Caco-2 (cell line): ENCODE measurements at regions not wholly inside any gene's neighbourhood (a gene's known extent, or its start where the extent isn't known, plus 50 kb on each side); places are given as distances from the start of the nearest gene placed in this dataset.

Experiments used
- BruUV-seq: library from RNA; stranded (reverse); fragments of 400-500 nt; replicated peaks from 2 replicates; lab custom pipeline; 2021; lab: Mats Ljungman, UMichigan
- CTCF ChIA-PET: fragments of 300-600 bp; sonication (Branson Sonifier 250); formaldehyde crosslinking; loops from one replicate; lab custom pipeline; 2022; ENCODE audit warnings: antibody characterized with exemption; lab: Charles Lee
- POLR2A ChIA-PET: fragments of 300-600 bp; sonication (Branson Sonifier 250); formaldehyde crosslinking; loops from one replicate; lab custom pipeline; 2022; ENCODE audit warnings: antibody characterized with exemption; lab: Charles Lee
- DNase-seq, 2 experiments: peaks; one replicate each; pipeline versions ENCODE4 v3.0.0 to v3.0.0-alpha.2; 2020 to 2022
- H3K27me3 ChIP-seq: replicated peaks from 2 replicates; pipeline ENCODE4 v1.6.0; 2011; ENCODE audit warnings: low read length; ENCODE audit not compliant: control insufficient read depth, insufficient read depth
- H3K36me3 ChIP-seq: 2 replicates; pipeline ENCODE4 v1.5.1; 2011; ENCODE audit warnings: low read length; ENCODE audit not compliant: control insufficient read depth, insufficient read depth
- H3K4me1 ChIP-seq: fragments of 250-450 bp; sonication (Bioruptor Pico); 2 replicates; pipeline ENCODE4 v1.5.1; 2020; ENCODE audit warnings: mild to moderate bottlenecking
- H3K4me3 ChIP-seq: 2 replicates; pipeline ENCODE4 v1.5.1; 2011; ENCODE audit warnings: low read depth, mild to moderate bottlenecking, control low read depth, low read length
- H3K9me3 ChIP-seq: fragments of 250-450 bp; sonication (Bioruptor Pico); 2 replicates; pipeline ENCODE4 v1.5.1; 2020; ENCODE audit warnings: mild to moderate bottlenecking, moderate library complexity
- H3K27ac Mint-ChIP-seq: one replicate; pipeline ENCODE4 v1.8.0; 2022; ENCODE audit warnings: mixed read lengths; ENCODE audit not compliant: unreplicated experiment
- H3K27me3 Mint-ChIP-seq: one replicate; pipeline ENCODE4 v1.8.0; 2022; ENCODE audit warnings: mixed read lengths; ENCODE audit not compliant: insufficient read depth, unreplicated experiment
- H3K36me3 Mint-ChIP-seq: one replicate; pipeline ENCODE4 v1.8.0; 2022; ENCODE audit warnings: mild to moderate bottlenecking, mixed read lengths; ENCODE audit not compliant: insufficient read depth, unreplicated experiment
- H3K4me1 Mint-ChIP-seq: one replicate; pipeline ENCODE4 v1.8.0; 2022; ENCODE audit warnings: low read depth, mixed read lengths; ENCODE audit not compliant: unreplicated experiment
- H3K4me3 Mint-ChIP-seq: one replicate; pipeline ENCODE4 v1.8.0; 2022; ENCODE audit warnings: mild to moderate bottlenecking, moderate library complexity, mixed read lengths; ENCODE audit not compliant: unreplicated experiment
- H3K9me3 Mint-ChIP-seq: one replicate; pipeline ENCODE4 v1.8.0; 2022; ENCODE audit warnings: mixed read lengths; ENCODE audit not compliant: unreplicated experiment
- intact Hi-C: fragments of 100-400 bp; cut with micrococcal nuclease; formaldehyde crosslinking; loops from one replicate; pipeline ENCODE4 v1.10.0; 2022; ENCODE audit not compliant: unreplicated experiment
- TF ChIP-seq, protein P1 (sequence below), 2 experiments: fragments of 200-600 bp in 1 of 2; IDR thresholded peaks; 1 replicate in 1 of 2; 2 replicates in 1 of 2; pipeline versions ENCODE4 v1.5.1 to v1.8.0; 2011 to 2022; ENCODE audit warnings: antibody characterized with exemption in 1 of 2, control low read depth in 1 of 2, inconsistent platforms in 1 of 2, low read depth in 1 of 2, low read length in 1 of 2, mild to moderate bottlenecking in 1 of 2, moderate library complexity in 1 of 2; ENCODE audit not compliant: insufficient read depth in 1 of 2, severe bottlenecking in 1 of 2, unreplicated experiment in 1 of 2

GRCh38 chr12:60070552-60070951 is 474.7 kb downstream of the SLC16A7 start:
- no peaks in the 10 kb centered on the region for H3K36me3 ChIP-seq
- CTCF ChIA-PET: no interaction called here
- no TSS peak for BruUV-seq

GRCh38 chr12:60071759-60072191 is 475.9 kb downstream of the SLC16A7 start:
- Histone ChIP-seq H3K4me3 (no peak overlapping the region), H3K9me3 (no peaks in the 10 kb centered on the region), H3K36me3 (no peaks in the 10 kb centered on the region), H3K4me1 (no peaks in the 10 kb centered on the region), H3K27me3 (no peaks in the 10 kb centered on the region)
- intact Hi-C loops: no loop called here
- Mint-ChIP-seq H3K9me3 (no peaks in the 10 kb centered on the region), H3K27ac (no peak overlapping the region), H3K4me1 (peaks cover 6% of the 10 kb centered on the region), H3K36me3 (no peaks in the 10 kb centered on the region), H3K4me3 (no peak overlapping the region), H3K27me3 (no peaks in the 10 kb centered on the region)
- no peak for DNase-seq
- BruUV-seq: no TSS peak
- TF ChIP-seq, protein P1, sequence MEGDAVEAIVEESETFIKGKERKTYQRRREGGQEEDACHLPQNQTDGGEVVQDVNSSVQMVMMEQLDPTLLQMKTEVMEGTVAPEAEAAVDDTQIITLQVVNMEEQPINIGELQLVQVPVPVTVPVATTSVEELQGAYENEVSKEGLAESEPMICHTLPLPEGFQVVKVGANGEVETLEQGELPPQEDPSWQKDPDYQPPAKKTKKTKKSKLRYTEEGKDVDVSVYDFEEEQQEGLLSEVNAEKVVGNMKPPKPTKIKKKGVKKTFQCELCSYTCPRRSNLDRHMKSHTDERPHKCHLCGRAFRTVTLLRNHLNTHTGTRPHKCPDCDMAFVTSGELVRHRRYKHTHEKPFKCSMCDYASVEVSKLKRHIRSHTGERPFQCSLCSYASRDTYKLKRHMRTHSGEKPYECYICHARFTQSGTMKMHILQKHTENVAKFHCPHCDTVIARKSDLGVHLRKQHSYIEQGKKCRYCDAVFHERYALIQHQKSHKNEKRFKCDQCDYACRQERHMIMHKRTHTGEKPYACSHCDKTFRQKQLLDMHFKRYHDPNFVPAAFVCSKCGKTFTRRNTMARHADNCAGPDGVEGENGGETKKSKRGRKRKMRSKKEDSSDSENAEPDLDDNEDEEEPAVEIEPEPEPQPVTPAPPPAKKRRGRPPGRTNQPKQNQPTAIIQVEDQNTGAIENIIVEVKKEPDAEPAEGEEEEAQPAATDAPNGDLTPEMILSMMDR (IDR thresholded peaks at IDR 0.05; ENCODE audit: insufficient read depth in 1 of 2, low read depth in 1 of 2, low read length in 1 of 2, severe bottlenecking in 1 of 2, unreplicated experiment in 1 of 2): no peak
- ChIA-PET CTCF (no interaction called here), POLR2A (no interaction called here)

More at GRCh38 chr12:60070552-60070951, 474.7 kb downstream of the SLC16A7 start:
- no peaks in the 10 kb centered on the region for H3K27me3 ChIP-seq
- H3K4me3 Mint-ChIP-seq: no peak overlapping the region
- peaks cover 6% of the 10 kb centered on the region for H3K4me1 Mint-ChIP-seq
- H3K4me3 ChIP-seq: no peak overlapping the region
- H3K27me3 Mint-ChIP-seq: no peaks in the 10 kb centered on the region
- no peaks in the 10 kb centered on the region for H3K9me3 ChIP-seq
- DNase-seq: no peak
- H3K36me3 Mint-ChIP-seq: no peaks in the 10 kb centered on the region
- H3K4me1 ChIP-seq: no peaks in the 10 kb centered on the region
- no peak overlapping the region for H3K27ac Mint-ChIP-seq
- intact Hi-C loops: no loop called here
- H3K9me3 Mint-ChIP-seq: no peaks in the 10 kb centered on the region
- POLR2A ChIA-PET: no interaction called here
- TF ChIP-seq, protein P1 (IDR thresholded peaks at IDR 0.05; ENCODE audit: insufficient read depth in 1 of 2, low read depth in 1 of 2, low read length in 1 of 2, severe bottlenecking in 1 of 2, unreplicated experiment in 1 of 2): no peak

- Mint-ChIP-seq H3K27me3 (no peaks in the 10 kb centered on the region), H3K36me3 (no peaks in the 10 kb centered on the region), H3K4me3 (no peak overlapping the region), H3K9me3 (no peaks in the 10 kb centered on the region), H3K4me1 (peaks cover 6% of the 10 kb centered on the region), H3K27ac (no peak overlapping the region)
- TF ChIP-seq, protein P1 (IDR thresholded peaks at IDR 0.05; ENCODE audit: insufficient read depth in 1 of 2, low read depth in 1 of 2, low read length in 1 of 2, severe bottlenecking in 1 of 2, unreplicated experiment in 1 of 2): no peak
- no peaks in the 10 kb centered on the region for H3K4me1 ChIP-seq
- H3K27me3 ChIP-seq: no peaks in the 10 kb centered on the region
- no TSS peak for BruUV-seq
- intact Hi-C loops: no loop called here
- no peak for DNase-seq
- CTCF ChIA-PET: no interaction called here
- H3K9me3 ChIP-seq: no peaks in the 10 kb centered on the region
- POLR2A ChIA-PET: no interaction called here
- H3K36me3 ChIP-seq: no peaks in the 10 kb centered on the region
- no peak overlapping the region for H3K4me3 ChIP-seq
Observed at GRCh38 chr12:60072911-60073310, 477.1 kb downstream of the SLC16A7 start.
